Tongue (tissue), 1 donor: ENCODE measurements at regions not wholly inside any gene's neighbourhood (a gene's known extent, or its start where the extent isn't known, plus 50 kb on each side); places are given as distances from the start of the nearest gene placed in this dataset.

Experiments used
- DNase-seq: peaks from one replicate; pipeline ENCODE4 v3.0.0-alpha.2; 2015

DNA sequence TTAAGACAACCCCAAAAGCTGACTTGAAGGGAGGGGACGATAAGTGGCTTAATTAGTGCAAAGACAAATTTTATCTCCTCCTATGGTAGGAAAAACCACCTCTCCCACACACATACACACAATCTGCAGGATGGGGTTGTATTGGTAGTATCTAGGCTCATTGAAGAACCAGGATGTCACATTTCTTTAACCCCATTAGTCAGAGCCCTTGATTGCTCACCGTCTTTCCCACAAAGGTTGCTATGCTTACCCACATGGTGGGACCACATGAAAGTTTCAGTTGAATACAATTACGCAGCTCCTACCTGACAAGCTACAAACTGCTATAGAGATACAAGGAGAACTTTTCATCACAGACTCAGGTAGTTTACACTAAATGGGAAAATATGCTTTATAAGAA is 765.0 kb upstream of the CELF4 start:
- DNase-seq, result no peak

DNA sequence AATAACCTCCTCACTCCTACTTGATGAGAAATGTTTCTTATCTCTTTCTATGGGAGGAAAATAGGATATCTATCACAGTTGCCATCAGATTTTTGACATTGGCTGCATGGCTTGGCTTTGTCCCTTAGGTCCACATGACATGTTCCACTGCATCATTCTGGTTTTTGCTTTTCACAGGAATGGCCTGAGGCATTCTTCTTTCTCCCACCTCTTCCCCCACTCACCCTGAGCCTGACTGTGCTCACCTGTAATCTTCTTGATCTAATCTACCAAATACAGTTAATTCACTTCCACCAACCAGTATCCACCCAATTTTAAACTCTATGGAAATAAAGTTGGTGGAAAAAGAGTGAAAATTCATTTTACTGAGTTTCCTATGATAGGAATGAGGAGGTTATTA is 763.5 kb upstream of the CELF4 start:
- no peak for DNase-seq

GRCh38 chr18:38322206-38322605 is 756.6 kb upstream of the CELF4 start:
- DNase-seq, result no peak

DNA sequence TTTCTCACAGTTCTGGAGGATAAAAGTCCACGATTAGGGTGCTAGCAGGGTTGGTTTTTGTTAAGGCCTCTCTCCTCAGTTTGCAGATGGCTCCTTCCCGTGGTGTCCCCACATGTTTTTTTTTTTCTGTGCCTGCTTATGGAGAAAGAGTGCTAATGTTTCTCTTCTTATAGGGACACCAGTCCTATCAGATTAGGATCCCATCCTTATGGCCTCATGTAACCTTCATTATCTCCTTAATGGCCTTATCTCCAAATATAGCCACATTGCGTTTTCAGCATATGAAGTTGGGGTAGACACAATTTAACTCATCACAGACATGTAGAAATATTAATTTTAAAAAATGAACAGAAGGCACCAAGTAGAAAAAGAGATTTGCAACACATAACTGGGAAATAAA is 755.7 kb upstream of the CELF4 start:
- DNase-seq, result no peak

GRCh38 chr18:38318416-38318815 is 752.8 kb upstream of the CELF4 start:
- no peak for DNase-seq

GRCh38 chr18:38313831-38314230 is 748.2 kb upstream of the CELF4 start:
- DNase-seq, result no peak

DNA sequence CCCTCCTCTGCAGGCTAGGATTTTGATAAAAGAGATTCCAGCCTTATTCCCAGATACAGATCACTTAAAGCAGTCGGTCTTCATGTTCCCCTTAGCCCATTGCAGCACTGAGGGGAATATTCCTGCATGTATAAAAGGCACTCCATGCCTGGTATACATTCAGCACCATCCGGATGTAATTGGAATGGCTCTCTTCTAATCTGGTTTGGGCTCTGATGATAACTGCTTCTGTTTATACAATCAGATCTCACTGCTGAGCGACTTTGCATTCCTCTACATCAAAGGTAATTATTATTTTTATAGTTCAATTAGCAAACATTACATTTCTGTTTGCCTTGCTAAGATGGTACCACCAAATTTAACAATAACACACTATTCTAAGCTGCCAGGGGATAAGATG is 746.9 kb upstream of the CELF4 start:
- no peak for DNase-seq

DNA sequence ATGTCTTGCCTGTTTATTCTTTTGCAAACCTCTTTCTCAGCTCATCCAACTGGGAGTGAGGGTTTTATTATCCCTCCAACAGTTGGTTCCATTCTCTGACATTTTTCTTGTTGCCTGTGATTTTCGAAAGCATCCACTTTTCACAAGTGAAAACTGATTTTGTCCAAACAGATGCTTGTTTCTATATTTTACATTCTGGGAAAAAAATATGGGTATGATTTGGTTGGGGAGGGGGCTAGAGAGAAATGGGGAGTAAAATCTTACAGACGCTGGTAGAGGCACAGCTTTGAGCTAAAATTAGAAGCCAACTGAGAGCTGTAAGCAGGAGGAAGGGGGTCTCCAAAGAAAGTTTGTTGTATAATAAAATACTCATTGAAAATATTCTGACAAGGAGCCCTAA is 745.3 kb upstream of the CELF4 start:
- DNase-seq, result no peak

DNA sequence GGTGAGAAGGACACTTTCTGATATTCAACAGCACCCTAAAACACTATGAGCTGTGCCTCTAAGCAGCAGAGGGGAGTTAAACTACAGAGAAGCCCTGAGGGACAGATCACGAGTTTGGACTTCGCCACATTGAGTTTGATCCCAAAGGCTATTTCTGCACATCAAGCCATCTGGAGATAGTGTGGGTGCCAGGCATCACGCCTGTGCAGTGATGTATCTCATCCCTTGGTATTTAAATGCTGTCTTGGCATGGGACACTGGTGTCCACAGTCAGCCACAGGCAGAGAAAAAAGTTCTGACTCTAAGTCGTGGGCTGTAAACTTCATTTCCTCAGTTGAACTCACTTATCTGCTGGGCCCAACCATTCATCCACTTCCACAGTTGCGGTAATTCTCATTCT is 742.3 kb upstream of the CELF4 start:
- no peak for DNase-seq

- no peak for DNase-seq
Measured at GRCh38 chr18:38305961-38306360, 740.4 kb upstream of the CELF4 start.

GRCh38 chr18:38301621-38302020 is 736.0 kb upstream of the CELF4 start:
- DNase-seq, result no peak

DNA sequence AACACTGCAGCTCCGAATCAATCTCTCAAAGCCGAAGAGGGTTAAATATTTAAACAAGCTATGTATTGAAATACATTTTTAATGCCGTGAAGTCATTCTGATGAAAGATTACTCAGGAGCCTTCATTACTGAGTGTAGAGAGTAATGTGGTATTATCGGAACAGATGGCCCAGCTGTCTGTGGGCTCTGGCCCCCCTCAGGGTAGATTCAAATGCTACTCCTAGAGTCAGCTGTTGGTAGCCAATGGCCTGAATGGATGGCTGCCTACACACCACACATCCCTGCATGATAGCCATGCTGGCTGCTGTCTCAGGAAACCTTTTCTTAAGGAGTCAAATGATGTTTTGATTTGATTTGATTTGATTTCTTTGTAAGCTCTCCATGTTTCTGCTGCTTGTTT is 732.3 kb upstream of the CELF4 start:
- peak; percentile 54 for DNase-seq

DNA sequence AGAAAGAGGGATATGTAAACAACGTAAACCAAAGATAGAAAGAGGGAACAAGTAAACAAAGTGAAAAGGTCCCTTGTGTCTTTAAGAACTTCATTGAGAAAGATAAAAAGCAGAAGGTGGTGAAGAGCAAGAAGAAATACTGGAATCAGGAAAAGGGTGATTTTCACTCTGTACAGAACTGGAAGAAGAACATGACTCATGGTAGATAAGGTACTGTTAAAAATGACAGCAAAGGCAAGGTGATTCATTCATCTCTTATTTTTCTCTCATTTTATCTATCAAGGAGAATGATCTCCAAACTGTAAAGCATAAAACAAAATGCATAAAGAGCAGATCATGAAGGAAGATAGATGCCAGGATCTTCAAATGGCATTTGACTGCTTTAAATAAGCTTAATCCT is 724.6 kb upstream of the CELF4 start:
- DNase-seq, result no peak

DNA sequence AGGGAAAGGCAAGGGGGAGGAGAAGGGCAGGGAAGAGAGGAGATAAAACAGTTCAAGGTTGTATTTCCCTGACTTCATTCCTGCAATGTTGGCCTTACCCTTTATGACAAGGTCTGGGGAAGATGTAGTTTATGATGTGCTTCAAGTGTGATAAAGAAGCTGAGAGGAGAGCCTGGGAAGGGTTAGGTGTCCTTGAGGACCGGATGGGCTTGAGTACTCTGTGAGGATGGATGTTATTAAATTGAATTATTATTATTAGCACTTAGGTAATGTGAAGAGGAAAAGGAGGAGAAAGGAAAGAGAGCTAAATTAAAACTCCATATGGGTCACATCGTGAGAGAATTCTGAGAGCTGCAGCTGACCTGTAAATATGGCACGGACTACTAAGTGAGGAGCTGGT is 719.4 kb upstream of the CELF4 start:
- DNase-seq, result no peak

DNA sequence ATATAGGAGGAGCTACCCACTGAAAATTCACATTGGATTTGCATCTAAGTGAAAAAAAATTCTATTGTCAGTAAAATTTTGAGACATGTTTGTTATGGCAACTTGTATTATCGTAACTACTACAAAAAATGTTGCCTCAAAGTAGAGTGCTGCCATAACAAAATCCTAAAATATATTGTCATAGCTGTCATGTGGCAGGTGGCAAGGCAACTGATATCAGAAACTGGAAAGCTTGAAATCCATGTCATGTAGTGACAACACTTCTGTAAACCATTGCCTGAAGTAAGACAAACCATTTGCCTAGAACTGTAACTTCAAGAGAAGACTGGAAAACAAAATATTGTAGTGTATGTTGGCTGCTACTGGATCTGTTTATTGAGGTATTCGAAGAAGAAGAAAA is 697.5 kb upstream of the CELF4 start:
- no peak for DNase-seq

GRCh38 chr18:38262661-38263060 is 697.1 kb upstream of the CELF4 start:
- DNase-seq, result no peak

DNA sequence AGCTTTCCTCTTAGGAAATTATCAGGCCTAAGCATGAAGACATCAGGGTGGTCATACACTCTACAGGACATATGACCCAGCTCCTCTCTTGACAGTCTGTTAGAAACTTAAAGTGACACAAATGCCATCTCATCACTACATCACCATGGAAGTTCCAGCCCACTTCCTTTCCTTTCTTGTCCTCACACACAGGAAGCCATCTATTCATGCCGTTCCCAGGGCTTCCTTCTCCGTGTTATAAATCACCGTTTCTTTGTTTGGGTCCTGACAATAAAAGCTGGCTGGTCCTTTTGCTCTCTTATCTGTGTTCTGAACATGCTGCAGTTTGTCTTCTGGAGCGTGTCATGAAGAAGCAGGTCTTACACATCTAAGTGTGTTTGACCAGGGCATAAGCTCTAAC is 692.1 kb upstream of the CELF4 start:
- no peak for DNase-seq

DNA sequence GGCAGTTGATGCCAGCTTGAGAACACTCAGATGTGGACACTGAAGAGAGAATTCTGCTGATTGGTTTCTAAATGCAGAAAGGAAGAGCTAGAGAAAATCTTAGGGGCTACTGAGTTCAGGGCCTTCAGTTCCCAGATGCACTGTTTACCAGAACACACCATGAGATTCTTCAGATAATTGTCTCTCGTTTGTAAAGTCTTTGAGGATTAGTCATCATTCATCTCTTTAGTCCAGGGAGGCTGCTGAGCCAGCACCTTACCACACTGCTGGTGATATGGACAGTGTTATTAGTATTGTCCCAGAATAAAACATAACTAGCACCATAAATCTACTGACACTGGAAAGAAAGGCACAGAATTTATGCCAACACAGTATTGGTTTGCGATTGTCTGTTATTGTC is 690.8 kb upstream of the CELF4 start:
- no peak for DNase-seq

GRCh38 chr18:38250971-38251370 is 685.4 kb upstream of the CELF4 start:
- DNase-seq, result no peak

GRCh38 chr18:38244480-38244879 is 678.9 kb upstream of the CELF4 start:
- DNase-seq, result no peak

- no peak for DNase-seq
Measured at GRCh38 chr18:38243291-38243690, 677.7 kb upstream of the CELF4 start.

DNA sequence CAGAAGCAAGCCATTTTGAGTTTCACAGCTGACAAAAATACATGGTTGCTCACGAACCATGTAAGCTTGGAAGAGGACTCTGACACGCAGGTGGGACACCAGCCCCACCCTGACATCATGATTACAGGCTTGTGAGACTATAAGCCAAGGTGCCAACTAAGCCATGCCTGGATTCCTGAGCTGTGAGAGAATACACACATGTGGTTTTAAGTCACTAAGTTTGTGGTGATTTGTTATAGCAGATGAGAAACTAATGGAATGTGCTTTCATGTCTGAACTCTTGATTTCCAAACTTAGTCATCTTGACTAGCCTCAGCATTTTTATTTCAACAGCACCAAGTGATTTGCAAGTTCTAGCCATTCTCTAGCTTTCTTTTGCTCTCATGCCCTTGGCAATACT is 676.1 kb upstream of the CELF4 start:
- no peak for DNase-seq

DNA sequence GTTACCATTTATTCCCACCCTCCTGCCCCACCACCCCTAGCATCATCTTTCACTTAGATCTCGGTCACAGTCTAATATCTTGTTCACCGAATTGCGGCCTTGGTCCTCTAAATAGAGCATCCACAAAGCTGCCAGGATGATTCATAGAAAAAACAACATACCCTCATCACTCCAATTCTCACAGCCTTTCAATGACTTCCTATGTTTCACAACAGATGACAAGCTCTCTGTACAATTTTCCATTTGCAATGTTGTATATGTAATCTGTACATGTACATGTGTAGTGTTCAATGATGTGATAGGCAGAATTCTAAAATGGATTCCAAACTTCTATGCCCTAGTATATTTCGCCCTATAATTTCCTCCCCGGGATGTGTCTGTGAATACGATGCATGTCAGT is 675.6 kb upstream of the CELF4 start:
- DNase-seq, result no peak

- DNase-seq, result no peak
Measured at GRCh38 chr18:38239606-38240005, 674.0 kb upstream of the CELF4 start.

DNA sequence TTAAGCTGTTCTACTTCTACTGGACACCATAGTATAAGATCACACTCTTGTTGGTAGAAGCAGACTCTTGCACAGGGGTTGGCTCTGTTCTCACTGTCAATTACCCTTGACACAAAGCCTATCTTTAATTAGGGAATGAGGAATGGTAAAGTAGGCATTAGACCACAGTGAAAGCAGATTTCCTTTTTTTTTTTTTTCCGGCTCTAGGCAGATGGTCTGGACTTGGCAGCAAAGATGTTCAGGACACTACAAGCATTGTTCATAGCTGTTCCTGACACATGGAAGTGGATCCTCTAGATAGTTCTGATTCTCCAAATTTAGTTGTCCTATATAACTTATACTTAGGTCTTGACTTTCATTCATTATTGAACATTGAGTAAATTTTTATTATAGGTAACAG is 672.2 kb upstream of the CELF4 start:
- DNase-seq, result no peak
